ENCODE measurements at regions not wholly inside any gene's neighbourhood (a gene's known extent, or its start where the extent isn't known, plus 50 kb on each side); places are given as distances from the start of the nearest gene placed in this dataset.

DNA sequence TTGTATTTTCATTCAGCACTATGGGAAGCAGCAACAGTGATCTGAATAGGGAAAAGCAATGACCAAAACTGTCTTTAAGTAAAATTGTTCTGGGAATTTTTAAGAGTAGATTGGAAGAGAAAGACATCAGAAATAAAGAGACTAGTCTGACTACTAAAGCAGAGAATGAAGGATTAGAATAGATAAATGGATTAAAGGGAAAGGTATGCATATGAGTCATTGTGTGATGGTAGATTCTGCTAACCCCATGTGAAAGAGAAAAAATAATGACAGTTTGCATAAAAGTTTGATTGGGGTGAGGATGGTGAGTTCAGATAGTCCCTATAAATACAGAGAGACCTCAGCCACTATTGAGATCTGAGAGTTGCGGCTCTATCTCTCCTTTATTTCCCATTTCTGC, 139.6 kb upstream of the DCC start:
- DNase-seq (ENCODE audit: low read depth, low spot score), result no peak
- ChIA-PET RAD21 (ENCODE audit: low non-redundant PET in 1 of 2, low total read pairs in 2 of 2, uncharacterized antibody in 2 of 2, unreplicated experiment in 2 of 2) (no interaction called here), CTCF (no interaction called here), POLR2A (no interaction called here)
- H3K4me2 ChIP-seq (ENCODE audit: low read length), result no peak overlapping the region
- no peak overlapping the region for H3K27ac ChIP-seq (ENCODE audit: low read depth, low read length)
- peaks cover 3 to 9% of the 10 kb centered on the region in 2 experiments; a peak in 1 of 4 replicates for H3K9me3 ChIP-seq (ENCODE audit: control insufficient read depth in 1 of 2, insufficient read depth in 1 of 2, low read depth in 1 of 2, low read length in 2 of 2)
- H3K27me3 ChIP-seq (ENCODE audit: insufficient read depth, low read length), result no peaks in the 10 kb centered on the region
- no peak overlapping the region for H2AFZ ChIP-seq (ENCODE audit: low read depth, low read length, poor library complexity, severe bottlenecking)
- H3K4me3 ChIP-seq (replicated peaks in 1 of 2; ENCODE audit: low read depth in 1 of 2, low read length in 2 of 2), result no peak overlapping the region
- no peak for TF ChIP-seq FOSL1 (IDR thresholded peaks at IDR 0.05; ENCODE audit: low read depth)
- no peak for TF ChIP-seq EZH2 (IDR thresholded peaks at IDR 0.05)
- no peak for TF ChIP-seq POLR2A (IDR thresholded peaks at IDR 0.05; ENCODE audit: borderline replicate concordance, extremely low read depth, insufficient read depth, insufficient read length)
- TF ChIP-seq ZBTB33 (IDR thresholded peaks at IDR 0.05; ENCODE audit: extremely low read depth, insufficient replicate concordance, low read length), result no peak
- TF ChIP-seq MAX (IDR thresholded peaks at IDR 0.05), result no peak
- no peak for TF ChIP-seq SRF (IDR thresholded peaks at IDR 0.05; ENCODE audit: low read depth)
- no peak for TF ChIP-seq ELF1 (IDR thresholded peaks at IDR 0.05; ENCODE audit: borderline replicate concordance, low read depth)
- no peak for TF ChIP-seq JUND (IDR thresholded peaks at IDR 0.05)
- no peak for TF ChIP-seq ZFX (IDR thresholded peaks at IDR 0.05)
- TF ChIP-seq YY1 (IDR thresholded peaks at IDR 0.05; ENCODE audit: extremely low read depth, insufficient replicate concordance, low read depth, low read length), result no peak
- TF ChIP-seq EZH2phosphoT487 (IDR thresholded peaks at IDR 0.05; ENCODE audit: borderline replicate concordance), result no peak
- TF ChIP-seq EGR1 (IDR thresholded peaks at IDR 0.05; ENCODE audit: low read depth), result no peak
- H3K4me1 ChIP-seq (ENCODE audit: control insufficient read depth in 1 of 2, insufficient read depth in 2 of 2, low read length in 2 of 2), result no peaks in the 10 kb centered on the region
- H3K9ac ChIP-seq (ENCODE audit: low read length), result no peak overlapping the region
- intact Hi-C loops (cut with micrococcal nuclease), result no loop called here
- H3K9me2 ChIP-seq (ENCODE audit: insufficient read depth), result no peaks in the 10 kb centered on the region
- no peaks in the 10 kb centered on the region for H3K36me3 ChIP-seq (ENCODE audit: control insufficient read depth in 1 of 2, insufficient read depth in 2 of 2, low read length in 2 of 2)
- no peaks in the 10 kb centered on the region for H3K79me2 ChIP-seq (ENCODE audit: insufficient read depth, low read length)
- no TSS peak for BruUV-seq (replicated peaks)
- H4K20me1 ChIP-seq (ENCODE audit: insufficient read depth), result no peaks in the 10 kb centered on the region
- ATAC-seq, result no peak

All from HCT116 (cell line).